Nephron progenitor cell (in vitro differentiated cells): ENCODE measurements at regions not wholly inside any gene's neighbourhood (a gene's known extent, or its start where the extent isn't known, plus 50 kb on each side); places are given as distances from the start of the nearest gene placed in this dataset.

ENCODE experiments used
- DNase-seq: peaks from one replicate; pipeline ENCODE4 v3.0.0; 2021
- H3K27ac Mint-ChIP-seq: 2 replicates; pipeline ENCODE4 v1.8.0; 2021; ENCODE audit warnings: mild to moderate bottlenecking, moderate library complexity, mixed read lengths
- H3K27me3 Mint-ChIP-seq: 2 replicates; pipeline ENCODE4 v1.8.0; 2021; ENCODE audit warnings: mild to moderate bottlenecking, low read depth, mixed read lengths; ENCODE audit not compliant: poor library complexity
- H3K36me3 Mint-ChIP-seq: 2 replicates; pipeline ENCODE4 v1.8.0; 2021; ENCODE audit warnings: low read depth, mixed read lengths
- H3K4me1 Mint-ChIP-seq: 2 replicates; pipeline ENCODE4 v1.8.0; 2021; ENCODE audit warnings: mixed read lengths
- H3K4me3 Mint-ChIP-seq: 2 replicates; pipeline ENCODE4 v1.8.0; 2021; ENCODE audit warnings: mild to moderate bottlenecking, moderate library complexity, mixed read lengths
- H3K9me3 Mint-ChIP-seq: 2 replicates; pipeline ENCODE4 v1.8.0; 2021; ENCODE audit warnings: mild to moderate bottlenecking, moderate library complexity, mixed read lengths
- CTCF ChIP-seq: fragments of 200-600 bp; sonication (generic); IDR thresholded peaks from 2 replicates; pipeline ENCODE4 v1.5.0; 2021; ENCODE audit warnings: antibody characterized with exemption

- no peak for DNase-seq
- no peak for TF ChIP-seq CTCF
- no peak overlapping the region for H3K27ac Mint-ChIP-seq
Measured at GRCh38 chr1:198842686-198843085, 203.8 kb downstream of the PTPRC start.

GRCh38 chr1:198845271-198845670 is 206.4 kb downstream of the PTPRC start:
- Mint-ChIP-seq H3K36me3 (peaks cover 18% of the 10 kb centered on the region), H3K9me3 (no peaks in the 10 kb centered on the region), H3K4me3 (no peak overlapping the region), H3K27ac (peak overlapping the region; percentile 6), H3K4me1 (peaks cover 26% of the 10 kb centered on the region), H3K27me3 (peaks cover 6% of the 10 kb centered on the region)
- no peak for DNase-seq
- TF ChIP-seq CTCF = no peak

More at GRCh38 chr1:198842686-198843085, 203.8 kb downstream of the PTPRC start:
- Mint-ChIP-seq H3K4me1 (peaks cover 13% of the 10 kb centered on the region), H3K36me3 (peaks cover 18% of the 10 kb centered on the region), H3K4me3 (no peak overlapping the region), H3K9me3 (no peaks in the 10 kb centered on the region), H3K27me3 (peaks cover 6% of the 10 kb centered on the region)

DNA sequence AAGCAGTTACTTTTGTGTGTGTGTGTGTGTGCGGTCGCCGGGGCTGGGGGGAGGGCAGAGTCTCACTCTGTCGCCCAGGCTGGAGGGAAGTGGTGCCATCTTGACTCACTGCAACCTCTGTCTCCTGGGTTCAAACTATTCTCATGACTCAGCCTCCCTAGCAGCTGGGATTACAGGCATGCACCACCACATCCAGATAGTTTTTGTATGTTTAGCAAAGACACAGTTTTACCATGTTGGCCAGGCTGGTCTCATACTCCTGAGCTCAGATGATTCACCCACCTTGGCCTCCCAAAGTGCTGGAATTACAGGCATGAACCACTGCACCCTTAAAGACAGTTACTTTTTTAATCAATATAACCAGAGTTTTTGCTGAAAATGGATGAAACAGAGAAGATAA is 207.0 kb downstream of the PTPRC start:
- H3K27me3 Mint-ChIP-seq = peaks cover 6% of the 10 kb centered on the region
- no peaks in the 10 kb centered on the region for H3K9me3 Mint-ChIP-seq
- no peak for TF ChIP-seq CTCF
- no peak overlapping the region for H3K27ac Mint-ChIP-seq
- H3K4me1 Mint-ChIP-seq = peaks cover 26% of the 10 kb centered on the region
- H3K36me3 Mint-ChIP-seq = peaks cover 18% of the 10 kb centered on the region
- H3K4me3 Mint-ChIP-seq = no peak overlapping the region
- DNase-seq = no peak

DNA sequence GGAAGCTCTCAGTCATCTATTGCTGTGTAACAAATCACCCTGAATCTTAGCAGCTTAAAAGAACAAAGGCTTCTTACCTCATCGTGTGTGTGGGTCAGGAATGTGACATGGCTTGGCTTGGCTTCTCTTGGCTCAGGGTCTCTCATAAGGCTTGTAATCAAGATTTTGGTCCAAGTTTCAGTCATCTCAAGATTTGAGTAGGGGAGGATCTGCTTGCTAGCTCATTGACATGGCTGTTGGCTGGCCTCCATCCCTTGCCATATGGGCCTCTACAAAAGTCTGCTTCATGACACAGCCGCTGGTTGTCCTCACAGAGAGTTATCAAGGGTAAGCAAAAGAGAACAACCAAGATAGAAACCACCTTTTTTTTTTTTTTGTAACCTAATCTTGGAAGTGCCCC is 207.7 kb downstream of the PTPRC start:
- Mint-ChIP-seq H3K9me3 (no peaks in the 10 kb centered on the region), H3K36me3 (peaks cover 18% of the 10 kb centered on the region)

GRCh38 chr1:198848206-198848605 is 209.4 kb downstream of the PTPRC start:
- Mint-ChIP-seq H3K27me3 (peaks cover 4% of the 10 kb centered on the region), H3K36me3 (peaks cover 18% of the 10 kb centered on the region), H3K9me3 (no peaks in the 10 kb centered on the region), H3K4me1 (peaks cover 26% of the 10 kb centered on the region), H3K4me3 (no peak overlapping the region), H3K27ac (no peak overlapping the region)
- DNase-seq = no peak
- no peak for TF ChIP-seq CTCF

More for the DNA sequence above, 207.7 kb downstream of the PTPRC start:
- H3K27ac Mint-ChIP-seq = no peak overlapping the region
- no peak for DNase-seq
- peaks cover 4% of the 10 kb centered on the region for H3K27me3 Mint-ChIP-seq
- peaks cover 26% of the 10 kb centered on the region for H3K4me1 Mint-ChIP-seq
- no peak for TF ChIP-seq CTCF
- no peak overlapping the region for H3K4me3 Mint-ChIP-seq

- H3K4me3 Mint-ChIP-seq = no peak overlapping the region
- peaks cover 18% of the 10 kb centered on the region for H3K36me3 Mint-ChIP-seq
- H3K9me3 Mint-ChIP-seq = no peaks in the 10 kb centered on the region
- H3K27ac Mint-ChIP-seq = no peak overlapping the region
- no peak for TF ChIP-seq CTCF
- peaks cover 26% of the 10 kb centered on the region for H3K4me1 Mint-ChIP-seq
- DNase-seq = no peak
- peaks cover 4% of the 10 kb centered on the region for H3K27me3 Mint-ChIP-seq
Measured at GRCh38 chr1:198848649-198849048, 209.8 kb downstream of the PTPRC start.
